Activated CD8-positive, alpha-beta memory T cell treated with anti-CD3 and anti-CD28 coated beads, Interleukin-2, amount 10 ng/mL, durations not matched to agents 7 days and 5 days (primary cell): ENCODE measurements at regions not wholly inside any gene's neighbourhood (a gene's known extent, or its start where the extent isn't known, plus 50 kb on each side); places are given as distances from the start of the nearest gene placed in this dataset.

Experiments
- ATAC-seq: fragments of 150-1000 bp; cut with Tn5 transposase; one replicate; pipeline ENCODE4 v1.10.0; 2021; ENCODE audit warnings: moderate library complexity
- CTCF ChIA-PET: fragments of 350-600 bp; sonication (Branson Sonifier 250); formaldehyde crosslinking; loops from one replicate; lab custom pipeline; 2021; ENCODE audit warnings: antibody characterized with exemption; lab: Charles Lee
- DNase-seq: peaks from one replicate; pipeline ENCODE4 v3.0.0-alpha.2; 2020
- H3K27ac Mint-ChIP-seq: one replicate; pipeline ENCODE4 v1.8.0; 2021; ENCODE audit warnings: mild to moderate bottlenecking, mixed read lengths
- H3K27me3 Mint-ChIP-seq: one replicate; pipeline ENCODE4 v1.8.0; 2021; ENCODE audit warnings: mixed read lengths
- H3K36me3 Mint-ChIP-seq: one replicate; pipeline ENCODE4 v1.8.0; 2021; ENCODE audit warnings: mild to moderate bottlenecking, mixed read lengths
- H3K4me1 Mint-ChIP-seq: one replicate; pipeline ENCODE4 v1.8.0; 2021; ENCODE audit warnings: mixed read lengths
- H3K4me3 Mint-ChIP-seq: one replicate; pipeline ENCODE4 v1.8.0; 2021; ENCODE audit warnings: mild to moderate bottlenecking, moderate library complexity, mixed read lengths
- H3K9me3 Mint-ChIP-seq: one replicate; pipeline ENCODE4 v1.8.0; 2022; ENCODE audit warnings: low read depth, mixed read lengths

- H3K4me3 Mint-ChIP-seq: no peak overlapping the region
- peaks cover 9% of the 10 kb centered on the region for H3K9me3 Mint-ChIP-seq
- no peak for DNase-seq
- no peak overlapping the region for H3K27ac Mint-ChIP-seq
- CTCF ChIA-PET: no interaction called here
- no peaks in the 10 kb centered on the region for H3K4me1 Mint-ChIP-seq
- no peaks in the 10 kb centered on the region for H3K27me3 Mint-ChIP-seq
- ATAC-seq: no peak
- no peaks in the 10 kb centered on the region for H3K36me3 Mint-ChIP-seq
Measured at GRCh38 chr16:13391337-13391736, 489.9 kb downstream of the SHISA9 start.

GRCh38 chr16:13392341-13392740 is 490.9 kb downstream of the SHISA9 start:
- H3K27me3 Mint-ChIP-seq: no peaks in the 10 kb centered on the region

GRCh38 chr16:13393816-13394215 is 492.4 kb downstream of the SHISA9 start:
- Mint-ChIP-seq H3K4me3 (no peak overlapping the region), H3K36me3 (no peaks in the 10 kb centered on the region), H3K27ac (no peak overlapping the region), H3K27me3 (no peaks in the 10 kb centered on the region), H3K4me1 (no peaks in the 10 kb centered on the region), H3K9me3 (peaks cover 13% of the 10 kb centered on the region)
- ATAC-seq: no peak
- DNase-seq: no peak
- CTCF ChIA-PET: no interaction called here

More at GRCh38 chr16:13392341-13392740, 490.9 kb downstream of the SHISA9 start:
- DNase-seq: no peak
- CTCF ChIA-PET: no interaction called here
- Mint-ChIP-seq H3K27ac (no peak overlapping the region), H3K9me3 (peaks cover 13% of the 10 kb centered on the region), H3K4me1 (no peaks in the 10 kb centered on the region), H3K36me3 (no peaks in the 10 kb centered on the region), H3K4me3 (no peak overlapping the region)
- no peak for ATAC-seq

GRCh38 chr16:13394488-13394887 is 493.1 kb downstream of the SHISA9 start:
- Mint-ChIP-seq H3K36me3 (no peaks in the 10 kb centered on the region), H3K4me1 (no peaks in the 10 kb centered on the region), H3K4me3 (no peak overlapping the region), H3K27me3 (no peaks in the 10 kb centered on the region), H3K27ac (no peak overlapping the region), H3K9me3 (peaks cover 13% of the 10 kb centered on the region)
- no peak for ATAC-seq
- CTCF ChIA-PET: no interaction called here
- DNase-seq: no peak

- DNase-seq: no peak
- CTCF ChIA-PET: no interaction called here
- H3K36me3 Mint-ChIP-seq: no peaks in the 10 kb centered on the region
- no peaks in the 10 kb centered on the region for H3K27me3 Mint-ChIP-seq
- no peak for ATAC-seq
- no peaks in the 10 kb centered on the region for H3K4me1 Mint-ChIP-seq
- H3K4me3 Mint-ChIP-seq: no peak overlapping the region
- peaks cover 11% of the 10 kb centered on the region for H3K9me3 Mint-ChIP-seq
- H3K27ac Mint-ChIP-seq: no peak overlapping the region
Measured at GRCh38 chr16:13397126-13397525, 495.7 kb downstream of the SHISA9 start.

GRCh38 chr16:13401641-13402040 is 500.2 kb downstream of the SHISA9 start:
- Mint-ChIP-seq H3K9me3 (peaks cover 13% of the 10 kb centered on the region), H3K36me3 (no peaks in the 10 kb centered on the region), H3K4me1 (no peaks in the 10 kb centered on the region), H3K27ac (no peak overlapping the region), H3K4me3 (no peak overlapping the region), H3K27me3 (no peaks in the 10 kb centered on the region)
- ATAC-seq (no peak), DNase-seq (no peak)
- CTCF ChIA-PET: no interaction called here

- peaks cover 11% of the 10 kb centered on the region for H3K9me3 Mint-ChIP-seq
- CTCF ChIA-PET: no interaction called here
- H3K4me3 Mint-ChIP-seq: no peak overlapping the region
- H3K36me3 Mint-ChIP-seq: no peaks in the 10 kb centered on the region
- no peaks in the 10 kb centered on the region for H3K27me3 Mint-ChIP-seq
- ATAC-seq: no peak
- DNase-seq: no peak
- H3K4me1 Mint-ChIP-seq: no peaks in the 10 kb centered on the region
- H3K27ac Mint-ChIP-seq: no peak overlapping the region
Measured at GRCh38 chr16:13402601-13403000, 501.2 kb downstream of the SHISA9 start.

- Mint-ChIP-seq H3K27me3 (no peaks in the 10 kb centered on the region), H3K4me3 (no peak overlapping the region), H3K36me3 (no peaks in the 10 kb centered on the region), H3K4me1 (no peaks in the 10 kb centered on the region), H3K27ac (no peak overlapping the region), H3K9me3 (peaks cover 11% of the 10 kb centered on the region)
- DNase-seq (no peak), ATAC-seq (no peak)
- CTCF ChIA-PET: no interaction called here
Measured at GRCh38 chr16:13403326-13403725, 501.9 kb downstream of the SHISA9 start.

GRCh38 chr16:13414154-13414553 is 505.8 kb upstream of the ERCC4 start:
- CTCF ChIA-PET: no interaction called here
- H3K4me1 Mint-ChIP-seq: no peaks in the 10 kb centered on the region
- H3K27me3 Mint-ChIP-seq: no peaks in the 10 kb centered on the region
- no peak overlapping the region for H3K27ac Mint-ChIP-seq
- DNase-seq (no peak), ATAC-seq (no peak)
- H3K36me3 Mint-ChIP-seq: no peaks in the 10 kb centered on the region
- H3K4me3 Mint-ChIP-seq: no peak overlapping the region
- H3K9me3 Mint-ChIP-seq: peaks cover 5% of the 10 kb centered on the region

GRCh38 chr16:13419589-13419988 is 500.4 kb upstream of the ERCC4 start:
- DNase-seq (no peak), ATAC-seq (no peak)
- H3K36me3 Mint-ChIP-seq: no peaks in the 10 kb centered on the region
- CTCF ChIA-PET: no interaction called here
- no peaks in the 10 kb centered on the region for H3K4me1 Mint-ChIP-seq
- peaks cover 13% of the 10 kb centered on the region for H3K9me3 Mint-ChIP-seq
- H3K4me3 Mint-ChIP-seq: no peak overlapping the region
- no peak overlapping the region for H3K27ac Mint-ChIP-seq
- no peaks in the 10 kb centered on the region for H3K27me3 Mint-ChIP-seq

- no peaks in the 10 kb centered on the region for H3K27me3 Mint-ChIP-seq
- H3K27ac Mint-ChIP-seq: no peak overlapping the region
- peaks cover 8% of the 10 kb centered on the region for H3K9me3 Mint-ChIP-seq
- H3K4me1 Mint-ChIP-seq: no peaks in the 10 kb centered on the region
- CTCF ChIA-PET: no interaction called here
- no peak overlapping the region for H3K4me3 Mint-ChIP-seq
- no peaks in the 10 kb centered on the region for H3K36me3 Mint-ChIP-seq
- ATAC-seq (no peak), DNase-seq (no peak)
Measured at GRCh38 chr16:13421726-13422125, 498.2 kb upstream of the ERCC4 start.

- ATAC-seq (no peak), DNase-seq (no peak)
- no peaks in the 10 kb centered on the region for H3K27me3 Mint-ChIP-seq
- no peak overlapping the region for H3K27ac Mint-ChIP-seq
- H3K4me1 Mint-ChIP-seq: no peaks in the 10 kb centered on the region
- CTCF ChIA-PET: no interaction called here
- H3K9me3 Mint-ChIP-seq: peaks cover 11% of the 10 kb centered on the region
- no peak overlapping the region for H3K4me3 Mint-ChIP-seq
- no peaks in the 10 kb centered on the region for H3K36me3 Mint-ChIP-seq
Measured at GRCh38 chr16:13425836-13426235, 494.1 kb upstream of the ERCC4 start.

GRCh38 chr16:13426269-13426668 is 493.7 kb upstream of the ERCC4 start:
- no peak for ATAC-seq
- no peaks in the 10 kb centered on the region for H3K36me3 Mint-ChIP-seq
- H3K4me3 Mint-ChIP-seq: no peak overlapping the region
- CTCF ChIA-PET: no interaction called here
- no peaks in the 10 kb centered on the region for H3K4me1 Mint-ChIP-seq
- DNase-seq: no peak
- no peaks in the 10 kb centered on the region for H3K27me3 Mint-ChIP-seq
- H3K9me3 Mint-ChIP-seq: peaks cover 9% of the 10 kb centered on the region
- no peak overlapping the region for H3K27ac Mint-ChIP-seq

GRCh38 chr16:13426736-13427135 is 493.2 kb upstream of the ERCC4 start:
- DNase-seq: no peak
- H3K36me3 Mint-ChIP-seq: no peaks in the 10 kb centered on the region
- no peak overlapping the region for H3K4me3 Mint-ChIP-seq
- CTCF ChIA-PET: no interaction called here
- H3K4me1 Mint-ChIP-seq: no peaks in the 10 kb centered on the region
- H3K27me3 Mint-ChIP-seq: no peaks in the 10 kb centered on the region
- ATAC-seq: no peak
- peaks cover 9% of the 10 kb centered on the region for H3K9me3 Mint-ChIP-seq
- no peak overlapping the region for H3K27ac Mint-ChIP-seq

GRCh38 chr16:13427943-13428342 is 492.0 kb upstream of the ERCC4 start:
- DNase-seq (no peak), ATAC-seq (no peak)
- CTCF ChIA-PET: no interaction called here
- Mint-ChIP-seq H3K4me3 (no peak overlapping the region), H3K9me3 (peaks cover 9% of the 10 kb centered on the region), H3K36me3 (no peaks in the 10 kb centered on the region), H3K27ac (no peak overlapping the region), H3K27me3 (no peaks in the 10 kb centered on the region), H3K4me1 (no peaks in the 10 kb centered on the region)
